Trophoblast cell (in vitro differentiated cells and primary cell): ENCODE measurements at regions not wholly inside any gene's neighbourhood (a gene's known extent, or its start where the extent isn't known, plus 50 kb on each side); places are given as distances from the start of the nearest gene placed in this dataset.
A peak's percentile ranks its signal among the peaks of the same experiment; 100 is the strongest.
"Not testable (repeated sequence)": the region's sequence is repeated elsewhere in the genome, so short reads cannot be mapped to it uniquely, and the experiment has no call there.

ENCODE experiments used
- DNase-seq, 2 donors: peaks; one replicate each; pipeline ENCODE4 v3.0.0-alpha.2; 2016
- H2AFZ ChIP-seq: 2 replicates; pipeline ENCODE4 v1.6.1; 2013; ENCODE audit warnings: low read length, moderate library complexity, mild to moderate bottlenecking; ENCODE audit not compliant: insufficient read depth, poor library complexity
- H2AK5ac ChIP-seq: 2 replicates; pipeline ENCODE4 v1.6.1; 2013; ENCODE audit warnings: mild to moderate bottlenecking, low read length
- H2BK120ac ChIP-seq: 2 replicates; pipeline ENCODE4 v1.6.1; 2013; ENCODE audit warnings: low read length, mild to moderate bottlenecking, moderate library complexity; ENCODE audit not compliant: insufficient read depth, poor library complexity
- H2BK12ac ChIP-seq: 2 replicates; pipeline ENCODE4 v1.6.1; 2013; ENCODE audit warnings: mild to moderate bottlenecking, low read length, moderate library complexity
- H2BK5ac ChIP-seq: 2 replicates; pipeline ENCODE4 v1.6.1; 2013; ENCODE audit warnings: low read length, low read depth, moderate library complexity, mild to moderate bottlenecking; ENCODE audit not compliant: poor library complexity
- H3K14ac ChIP-seq: 2 replicates; pipeline ENCODE4 v1.6.1; 2013; ENCODE audit warnings: mild to moderate bottlenecking, low read length
- H3K18ac ChIP-seq: 2 replicates; pipeline ENCODE4 v1.6.1; 2013; ENCODE audit warnings: mild to moderate bottlenecking, low read length
- H3K23ac ChIP-seq: 2 replicates; pipeline ENCODE4 v1.6.1; 2013; ENCODE audit warnings: low read length
- H3K27ac ChIP-seq: 2 replicates; pipeline ENCODE4 v1.5.1; 2013; ENCODE audit warnings: low read depth, mild to moderate bottlenecking, inconsistent platforms, low read length, moderate library complexity
- H3K27me3 ChIP-seq: 2 replicates; pipeline ENCODE4 v1.6.1; 2013; ENCODE audit warnings: inconsistent platforms, mild to moderate bottlenecking, low read length, moderate library complexity; ENCODE audit not compliant: insufficient read depth
- H3K36me3 ChIP-seq, 2 experiments: 1 replicate in 1 of 2; 2 replicates in 1 of 2; pipeline ENCODE4 v1.6.1; 2013; ENCODE audit warnings: low read length in 2 of 2, mild to moderate bottlenecking in 2 of 2, moderate library complexity in 1 of 2; ENCODE audit not compliant: insufficient read depth in 2 of 2, control insufficient read depth in 1 of 2
- H3K4ac ChIP-seq: 2 replicates; pipeline ENCODE4 v1.6.1; 2013; ENCODE audit warnings: low read depth, mild to moderate bottlenecking, low read length, moderate library complexity
- H3K4me1 ChIP-seq, 2 experiments: 1 replicate in 1 of 2; 2 replicates in 1 of 2; pipeline ENCODE4 v1.6.1; 2013; ENCODE audit warnings: low read length in 2 of 2, mild to moderate bottlenecking in 2 of 2, moderate library complexity in 1 of 2; ENCODE audit not compliant: insufficient read depth in 2 of 2, control insufficient read depth in 1 of 2
- H3K4me2 ChIP-seq: 2 replicates; pipeline ENCODE4 v1.6.1; 2013; ENCODE audit warnings: inconsistent platforms, mild to moderate bottlenecking, low read length, moderate library complexity
- H3K4me3 ChIP-seq: 2 replicates; pipeline ENCODE4 v1.5.1; 2013; ENCODE audit warnings: mild to moderate bottlenecking, low read depth, low read length, inconsistent platforms
- H3K79me1 ChIP-seq: one replicate; pipeline ENCODE4 v1.6.1; 2013; ENCODE audit warnings: low read length
- H3K79me2 ChIP-seq: 2 replicates; pipeline ENCODE4 v1.6.1; 2013; ENCODE audit warnings: low read length, mild to moderate bottlenecking; ENCODE audit not compliant: control insufficient read depth, insufficient read depth, poor library complexity
- H3K9ac ChIP-seq: 2 replicates; pipeline ENCODE4 v1.6.1; 2013; ENCODE audit warnings: mild to moderate bottlenecking, low read length
- H3K9me3 ChIP-seq: 2 replicates; pipeline ENCODE4 v1.6.1; 2013; ENCODE audit warnings: low read depth, mild to moderate bottlenecking, control low read depth, inconsistent platforms, low read length; ENCODE audit not compliant: insufficient read depth
- H4K12ac ChIP-seq: 2 replicates; pipeline ENCODE4 v1.6.1; 2013; ENCODE audit warnings: low read depth, mild to moderate bottlenecking, low read length, moderate library complexity
- H4K8ac ChIP-seq: 2 replicates; pipeline ENCODE4 v1.6.1; 2013; ENCODE audit warnings: low read depth, mild to moderate bottlenecking, low read length, moderate library complexity
- H4K91ac ChIP-seq: one replicate; pipeline ENCODE4 v1.6.1; 2013; ENCODE audit warnings: low read depth, mild to moderate bottlenecking, low read length, moderate library complexity
- WGBS: extraction: QIAGEN DNeasy Blood & Tissue Kit; methylation state at CpG from one replicate; pipeline ENCODE4 v1.1.7; 2013; ENCODE audit warnings: missing lambda C conversion rate; ENCODE audit not compliant: insufficient read length, insufficient coverage; ENCODE audit errors: extremely low coverage; 5-methylcytosine and 5-hydroxymethylcytosine counted together

DNA sequence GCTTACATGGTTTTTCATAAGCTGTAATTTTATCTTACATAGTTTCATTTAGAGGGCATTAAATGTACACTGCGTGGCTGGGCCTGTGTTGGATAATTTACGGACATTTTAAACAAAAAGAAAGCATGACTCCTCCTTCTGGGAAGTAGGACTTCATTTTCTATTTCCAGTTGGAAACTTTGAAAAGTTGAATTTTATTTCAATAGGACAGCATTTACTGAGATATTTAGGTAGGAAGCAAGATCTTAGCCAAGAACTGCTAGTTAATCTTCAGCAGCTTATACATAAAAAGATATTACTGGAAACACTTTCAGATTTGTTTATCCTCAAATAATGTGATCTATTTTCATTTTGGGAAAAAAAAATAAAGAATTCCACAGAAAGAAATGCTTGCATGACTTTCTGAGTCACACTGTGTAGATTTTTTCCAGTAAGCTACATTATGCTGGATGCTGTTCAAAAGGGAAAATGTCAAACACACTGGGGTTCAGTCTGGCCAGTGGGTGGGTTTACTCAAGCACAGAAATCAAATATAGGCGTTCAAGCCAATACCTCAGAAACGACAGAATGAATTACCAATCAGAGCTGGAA, 239.4 kb upstream of the KRR1 start:
- no peak overlapping the region for H3K27ac ChIP-seq
- H3K79me2 ChIP-seq, result no peaks in the 10 kb centered on the region
- H3K9me3 ChIP-seq, result no peaks in the 10 kb centered on the region
- no peak overlapping the region for H2BK12ac ChIP-seq
- peaks cover 1 to 4% of the 10 kb centered on the region in 2 experiments for H3K4me1 ChIP-seq
- H3K4ac ChIP-seq, result no peak overlapping the region
- H2BK5ac ChIP-seq, result no peak overlapping the region
- H3K18ac ChIP-seq, result no peak overlapping the region
- no peak overlapping the region for H2AFZ ChIP-seq
- no peak overlapping the region for H3K4me2 ChIP-seq
- H3K27me3 ChIP-seq, result no peaks in the 10 kb centered on the region
- H3K79me1 ChIP-seq, result peaks cover 5% of the 10 kb centered on the region
- no peak overlapping the region for H3K14ac ChIP-seq
- H3K4me3 ChIP-seq, result no peak overlapping the region
- H4K12ac ChIP-seq, result no peak overlapping the region
- WGBS, result no CpG with 5 or more reads among the region's 4 CpGs
- no peak overlapping the region for H3K23ac ChIP-seq
- H2AK5ac ChIP-seq, result no peak overlapping the region
- H2BK120ac ChIP-seq, result no peak overlapping the region
- H3K36me3 ChIP-seq, result no peaks in the 10 kb centered on the region
- H4K8ac ChIP-seq, result no peak overlapping the region
- H3K9ac ChIP-seq, result no peak overlapping the region
- H4K91ac ChIP-seq, result no peak overlapping the region
- DNase-seq, result no peak

- H4K8ac ChIP-seq, H2BK12ac ChIP-seq, H3K9me3 ChIP-seq, H3K4me3 ChIP-seq, DNase-seq, H3K18ac ChIP-seq, H3K14ac ChIP-seq, H3K27me3 ChIP-seq, H2AK5ac ChIP-seq, H4K91ac ChIP-seq, H3K27ac ChIP-seq, H2BK120ac ChIP-seq, H2AFZ ChIP-seq, H3K36me3 ChIP-seq, H3K4ac ChIP-seq, H3K79me2 ChIP-seq, H3K9ac ChIP-seq, H3K79me1 ChIP-seq, H2BK5ac ChIP-seq, H3K23ac ChIP-seq, H4K12ac ChIP-seq, H3K4me2 ChIP-seq: not testable (repeated sequence)
- peaks cover 9 to 12% of the 10 kb centered on the region in 2 experiments for H3K4me1 ChIP-seq
- no CpG with 5 or more reads among the region's 3 CpGs for WGBS
Observed at GRCh38 chr12:75748990-75749389, 237.6 kb upstream of the KRR1 start.

- Histone ChIP-seq H3K79me1 (peaks cover 5% of the 10 kb centered on the region), H3K9me3 (no peaks in the 10 kb centered on the region), H2BK5ac (no peak overlapping the region), H3K4me2 (no peak overlapping the region), H3K9ac (no peak overlapping the region), H3K18ac (no peak overlapping the region), H4K12ac (no peak overlapping the region), H3K79me2 (no peaks in the 10 kb centered on the region), H2AK5ac (no peak overlapping the region), H2AFZ (no peak overlapping the region), H2BK12ac (no peak overlapping the region), H4K91ac (no peak overlapping the region), H3K4me1 (peaks cover 9 to 12% of the 10 kb centered on the region in 2 experiments), H4K8ac (no peak overlapping the region), H3K27ac (peak overlapping the region; percentile 76), H3K4me3 (no peak overlapping the region), H2BK120ac (no peak overlapping the region), H3K27me3 (no peaks in the 10 kb centered on the region), H3K23ac (no peak overlapping the region), H3K14ac (no peak overlapping the region), H3K4ac (no peak overlapping the region), H3K36me3 (no peaks in the 10 kb centered on the region)
- DNase-seq, result no peak
- no CpG with 5 or more reads among the region's 6 CpGs for WGBS
Observed at GRCh38 chr12:75748136-75748535, 236.7 kb upstream of the KRR1 start.

- H3K9me3 ChIP-seq, result no peaks in the 10 kb centered on the region
- peak overlapping the region; percentile 76 for H3K27ac ChIP-seq
- H3K23ac ChIP-seq, result no peak overlapping the region
- H2AFZ ChIP-seq, result no peak overlapping the region
- H3K27me3 ChIP-seq, result no peaks in the 10 kb centered on the region
- H3K4me1 ChIP-seq, result peaks cover 9 to 12% of the 10 kb centered on the region in 2 experiments
- no peak overlapping the region for H3K14ac ChIP-seq
- H3K4me2 ChIP-seq, result no peak overlapping the region
- H3K4ac ChIP-seq, result no peak overlapping the region
- no peaks in the 10 kb centered on the region for H3K79me2 ChIP-seq
- H4K12ac ChIP-seq, result no peak overlapping the region
- H3K4me3 ChIP-seq, result no peak overlapping the region
- H3K9ac ChIP-seq, result no peak overlapping the region
- WGBS, result no CpG with 5 or more reads among the region's 1 CpG
- H4K8ac ChIP-seq, result no peak overlapping the region
- peaks cover 3% of the 10 kb centered on the region for H3K79me1 ChIP-seq
- peak in 1 of 2 donors; percentile 29 for DNase-seq
- H2BK5ac ChIP-seq, result no peak overlapping the region
- H2BK120ac ChIP-seq, result no peak overlapping the region
- no peak overlapping the region for H2BK12ac ChIP-seq
- no peaks in the 10 kb centered on the region for H3K36me3 ChIP-seq
- no peak overlapping the region for H4K91ac ChIP-seq
- H3K18ac ChIP-seq, result no peak overlapping the region
- no peak overlapping the region for H2AK5ac ChIP-seq
Observed at GRCh38 chr12:75747572-75748021, 236.2 kb upstream of the KRR1 start.
